Erythroblast (primary cell): ENCODE measurements at regions not wholly inside any gene's neighbourhood (a gene's known extent, or its start where the extent isn't known, plus 50 kb on each side); places are given as distances from the start of the nearest gene placed in this dataset.

Source experiments
- GATA1 ChIP-seq: IDR thresholded peaks from 2 replicates; pipeline ENCODE4 v1.6.1; 2011; ENCODE audit warnings: low read depth, mild to moderate bottlenecking, control low read depth, low read length, moderate library complexity
- POLR2A ChIP-seq: IDR thresholded peaks from 2 replicates; pipeline ENCODE4 v1.6.1; 2011; ENCODE audit warnings: mild to moderate bottlenecking, low read length

DNA sequence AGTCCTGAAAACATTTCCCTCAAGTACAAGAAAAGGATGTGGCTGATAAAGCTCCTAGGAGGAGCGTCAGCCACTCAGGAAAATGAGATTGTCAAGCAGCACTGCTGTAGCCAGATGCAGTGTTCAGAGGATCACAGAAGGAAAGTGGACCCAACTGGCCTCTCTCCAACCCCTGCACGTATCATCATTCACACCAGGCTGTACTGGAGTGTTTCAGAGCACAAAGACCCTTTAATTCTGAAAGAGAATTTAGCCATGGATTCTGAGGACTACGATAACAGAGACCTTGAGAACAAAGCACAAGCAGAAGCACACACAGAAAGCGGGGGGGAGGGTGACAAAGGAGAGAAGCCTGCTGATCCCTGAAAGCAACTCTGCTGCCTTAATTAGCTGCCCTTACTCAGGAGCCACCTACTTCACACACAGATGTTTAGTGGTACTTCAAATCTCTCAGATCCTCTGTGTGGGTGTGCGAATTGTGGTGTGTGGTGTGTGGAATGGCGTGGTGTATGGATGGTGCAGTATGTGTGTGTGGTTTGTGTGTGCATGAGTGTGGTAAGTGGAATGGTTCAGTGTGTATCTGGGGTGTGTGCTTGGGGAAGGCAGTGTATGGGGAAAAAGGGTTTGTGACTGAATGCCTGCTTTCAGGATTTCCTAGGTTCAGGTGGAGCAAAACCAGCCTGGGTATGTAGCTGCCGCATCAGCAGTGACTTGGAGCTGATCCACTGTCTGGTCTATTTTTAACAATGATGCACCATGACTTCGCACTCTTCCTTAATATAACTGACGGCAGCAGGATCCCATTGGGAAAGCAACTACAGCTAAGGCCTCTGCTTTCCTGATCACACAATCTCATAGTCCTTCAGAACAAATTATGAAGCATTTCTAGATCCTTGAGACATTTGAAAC is 192.5 kb downstream of the RSL24D1 start:
- no peak for TF ChIP-seq POLR2A
- no peak for TF ChIP-seq GATA1
